GM12878 (cell line): ENCODE measurements at regions not wholly inside any gene's neighbourhood (a gene's known extent, or its start where the extent isn't known, plus 50 kb on each side); places are given as distances from the start of the nearest gene placed in this dataset.
A peak's percentile ranks its signal among the peaks of the same experiment; 100 is the strongest.

Experiments used
- ATAC-seq: fragments of 200-7000 bp; cut with Tn5 transposase; 3 replicates; pipeline ENCODE4 v1.9.1; 2020; ENCODE audit warnings: mild to moderate bottlenecking, moderate library complexity
- BruUV-seq: library from RNA; stranded (reverse); fragments of 400-500 nt; replicated peaks from 2 replicates; lab custom pipeline; 2021; lab: Mats Ljungman, UMichigan
- CTCF ChIA-PET: fragments of 300-600 bp; sonication (Branson Sonifier 250); formaldehyde crosslinking; extraction: SDS; loops from one replicate; lab custom pipeline; 2021; ENCODE audit warnings: inconsistent platforms; lab: Yijun Ruan, JAX
- POLR2A ChIA-PET: fragments of 350-600 bp; formaldehyde crosslinking; extraction: SDS; loops from one replicate; lab custom pipeline; 2021; ENCODE audit warnings: inconsistent platforms; lab: Charles Lee
- RAD21 ChIA-PET: fragments of 300-600 bp; sonication (Branson Sonifier 250); formaldehyde crosslinking; loops from one replicate; lab custom pipeline; 2023; ENCODE audit warnings: antibody characterized with exemption; ENCODE audit not compliant: unreplicated experiment; lab: Charles Lee
- SMC1A ChIA-PET: fragments of 300-600 bp; sonication (Branson Sonifier 250); formaldehyde crosslinking; loops from one replicate; lab custom pipeline; 2023; ENCODE audit not compliant: unreplicated experiment, uncharacterized antibody; lab: Charles Lee
- DNase-seq: peaks from one replicate; pipeline ENCODE4 v3.0.0-alpha.2; 2011; ENCODE audit warnings: low read depth, low spot score
- FAIRE-seq: peaks from 3 replicates; lab custom pipeline; 2011; peaks lifted over from hg19 to GRCh38; lab: Jason Lieb, UNC
- H2AFZ ChIP-seq: 2 replicates; pipeline ENCODE4 v1.6.0; 2011; ENCODE audit warnings: low read depth, low read length, control low read depth; ENCODE audit not compliant: control insufficient read depth
- H3K27ac ChIP-seq: 2 replicates; pipeline ENCODE4 v1.5.1; 2011; ENCODE audit warnings: control low read depth; ENCODE audit not compliant: control insufficient read depth, insufficient read depth
- H3K27me3 ChIP-seq, 2 experiments: replicated peaks in 1 of 2; 2 replicates each; pipeline versions ENCODE4 v1.6.0 to v1.6.1; 2011; ENCODE audit warnings: low read length in 1 of 2; ENCODE audit not compliant: control insufficient read depth in 2 of 2, insufficient read depth in 2 of 2
- H3K36me3 ChIP-seq, 2 experiments: 2 replicates each; pipeline ENCODE4 v1.5.1; 2011; ENCODE audit warnings: low read length in 1 of 2; ENCODE audit not compliant: control insufficient read depth in 2 of 2, insufficient read depth in 2 of 2
- H3K4me1 ChIP-seq: 2 replicates; pipeline ENCODE4 v1.6.1; 2011; ENCODE audit warnings: mild to moderate bottlenecking, low read length, moderate library complexity, mixed read lengths; ENCODE audit not compliant: control insufficient read depth, insufficient read depth
- H3K4me2 ChIP-seq: 2 replicates; pipeline ENCODE4 v1.6.0; 2011; ENCODE audit warnings: control low read depth; ENCODE audit not compliant: control insufficient read depth, insufficient read depth
- H3K4me3 ChIP-seq: fragments of 200-600 bp; sonication (generic); 2 replicates; pipeline ENCODE4 v1.5.1; 2016
- H3K79me2 ChIP-seq: 2 replicates; pipeline ENCODE4 v1.6.0; 2011; ENCODE audit warnings: low read length; ENCODE audit not compliant: control insufficient read depth, insufficient read depth
- H3K9ac ChIP-seq: 2 replicates; pipeline ENCODE4 v1.8.0; 2011; ENCODE audit warnings: low read length, control low read depth, mixed read lengths; ENCODE audit not compliant: control insufficient read depth, insufficient read depth
- H3K9me3 ChIP-seq: replicated peaks from 3 replicates; pipeline ENCODE4 v1.5.1; 2011; ENCODE audit warnings: mild to moderate bottlenecking, low read length; ENCODE audit not compliant: control insufficient read depth, insufficient read depth
- H4K20me1 ChIP-seq: 2 replicates; pipeline ENCODE4 v1.6.0; 2011; ENCODE audit not compliant: control insufficient read depth, insufficient read depth
- BCL11A ChIP-seq: IDR thresholded peaks from 2 replicates; pipeline ENCODE4 v1.6.1; 2011; ENCODE audit warnings: low read depth, low read length
- BCL3 ChIP-seq: IDR thresholded peaks from 2 replicates; pipeline ENCODE4 v1.6.1; 2011; ENCODE audit warnings: borderline replicate concordance, low read depth, mild to moderate bottlenecking, moderate library complexity, low read length; ENCODE audit not compliant: insufficient read depth, poor library complexity, severe bottlenecking
- FOS ChIP-seq: IDR thresholded peaks from 3 replicates; pipeline ENCODE4 v1.6.1; 2011; ENCODE audit warnings: borderline replicate concordance; ENCODE audit not compliant: insufficient read length; ENCODE audit errors: extremely low read depth
- FOXM1 ChIP-seq: IDR thresholded peaks from 2 replicates; pipeline ENCODE4 v1.6.1; 2012; ENCODE audit warnings: low read depth, mild to moderate bottlenecking, inconsistent platforms, low read length, moderate library complexity
- KLF5 ChIP-seq: fragments of 450-650 bp; IDR thresholded peaks from 2 replicates; pipeline ENCODE4 v1.6.1; 2014; ENCODE audit warnings: mild to moderate bottlenecking; ENCODE audit not compliant: partially characterized antibody
- NFYB ChIP-seq: IDR thresholded peaks from 2 replicates; pipeline ENCODE4 v1.6.1; 2011; ENCODE audit warnings: low read depth, mild to moderate bottlenecking, low read length, improper control_type of control experiment, moderate library complexity; ENCODE audit not compliant: insufficient read depth
- NRF1 ChIP-seq: conservative IDR thresholded peaks from 2 replicates; pipeline ENCODE4 v1.6.1; 2011; ENCODE audit warnings: mild to moderate bottlenecking, low read depth, low read length, improper control_type of control experiment
- RUNX3 ChIP-seq: IDR thresholded peaks from 2 replicates; pipeline ENCODE4 v1.6.1; 2012; ENCODE audit warnings: low read length, inconsistent platforms
- SKIL ChIP-seq: fragments of 450-650 bp; IDR thresholded peaks from 2 replicates; pipeline ENCODE4 v1.6.1; 2017; ENCODE audit warnings: mild to moderate bottlenecking, low read depth, inconsistent platforms; ENCODE audit not compliant: poor library complexity, severe bottlenecking
- SMC3 ChIP-seq: IDR thresholded peaks from 2 replicates; pipeline ENCODE4 v1.6.1; 2011; ENCODE audit warnings: low read length, improper control_type of control experiment, borderline replicate concordance
- SPI1 ChIP-seq: IDR thresholded peaks from 2 replicates; pipeline ENCODE4 v1.6.1; 2011; ENCODE audit warnings: low read depth, mild to moderate bottlenecking, low read length, moderate library complexity, borderline replicate concordance; ENCODE audit not compliant: insufficient read depth
- SUPT20H ChIP-seq: IDR thresholded peaks from 2 replicates; pipeline ENCODE4 v1.6.1; 2011; ENCODE audit warnings: low read depth, mild to moderate bottlenecking, low read length, moderate library complexity, borderline replicate concordance; ENCODE audit not compliant: control insufficient read depth
- TBL1XR1 ChIP-seq: IDR thresholded peaks from 2 replicates; pipeline ENCODE4 v1.6.1; 2012; ENCODE audit warnings: low read depth, low read length, improper control_type of control experiment
- TCF12 ChIP-seq: IDR thresholded peaks from 2 replicates; pipeline ENCODE4 v1.6.1; 2011; ENCODE audit warnings: low read depth, mild to moderate bottlenecking, low read length
- WGBS: methylation state at CpG from one replicate; pipeline ENCODE4 v1.1.6; 2016; ENCODE audit warnings: low lambda C conversion rate; ENCODE audit not compliant: insufficient replicate concordance, insufficient coverage; ENCODE audit errors: missing lambda C conversion rate; 5-methylcytosine and 5-hydroxymethylcytosine counted together
- in situ Hi-C: fragments of 300-500 bp; cut with MboI; formaldehyde crosslinking; loops from 9 replicates; pipeline ENCODE4 v1.14.3; 2018; ENCODE audit warnings: mixed read lengths
- intact Hi-C: fragments of 100-400 bp; cut with micrococcal nuclease; formaldehyde crosslinking; loops from one replicate; pipeline ENCODE4 v1.14.2; 2022; ENCODE audit not compliant: unreplicated experiment

- no peak overlapping the region for H3K4me3 ChIP-seq
- BruUV-seq: no TSS peak
Observed at GRCh38 chr6:101011186-101011585, 130.1 kb upstream of the ASCC3 start.

More at GRCh38 chr6:101011186-101011585, 130.1 kb upstream of the ASCC3 start:
- Histone ChIP-seq H2AFZ (no peak overlapping the region), H4K20me1 (no peaks in the 10 kb centered on the region), H3K4me1 (no peaks in the 10 kb centered on the region), H3K9me3 (no peaks in the 10 kb centered on the region), H3K36me3 (no peaks in the 10 kb centered on the region), H3K79me2 (no peaks in the 10 kb centered on the region), H3K27me3 (no peaks in the 10 kb centered on the region), H3K27ac (no peak overlapping the region), H3K4me2 (no peak overlapping the region), H3K9ac (no peak overlapping the region)
- RAD21 ChIA-PET: no interaction called here
- FAIRE-seq (no peak), DNase-seq (peak; percentile 33), ATAC-seq (peak; percentile 86)
- WGBS: 0% methylated on average over 2 of the region's 2 CpGs
- SMC1A ChIA-PET: interaction anchor here (0.9 kb wide), 1 partner anchor 10 kb away, joined by 4 read pairs; no protein-coding TSS in a partner anchor
- CTCF ChIA-PET: no interaction called here
- intact Hi-C loops: no loop called here
- TF ChIP-seq BCL3: no peak
- 0 out of 2 replicates have a peak, but pooled peaks have one; percentile 51 for TF ChIP-seq NFYB
- TF ChIP-seq FOS: no peak
- TF ChIP-seq SMC3: no peak
- TF ChIP-seq SKIL: no peak
- TF ChIP-seq NRF1: no peak
- no peak for TF ChIP-seq TBL1XR1
- TF ChIP-seq KLF5: no peak
- no peak for TF ChIP-seq BCL11A
- TF ChIP-seq SPI1: peak; percentile 65; the same call in 1 of the 2 replicates
- no peak for TF ChIP-seq SUPT20H
- peak; percentile 14; the same call in 1 of the 2 replicates for TF ChIP-seq RUNX3
- TF ChIP-seq TCF12: peak; percentile 61; the same call in 1 of the 2 replicates
- no peak for TF ChIP-seq FOXM1
- in situ Hi-C loops: no loop called here
- POLR2A ChIA-PET: no interaction called here
